HEK293 (cell line): ENCODE measurements at regions not wholly inside any gene's neighbourhood (a gene's known extent, or its start where the extent isn't known, plus 50 kb on each side); places are given as distances from the start of the nearest gene placed in this dataset.

Source experiments
- CTCF ChIA-PET: fragments of 350-600 bp; formaldehyde crosslinking; extraction: SDS; loops from one replicate; lab custom pipeline; 2021; ENCODE audit warnings: antibody characterized with exemption; lab: Yijun Ruan, JAX
- POLR2A ChIA-PET: fragments of 300-600 bp; formaldehyde crosslinking; extraction: SDS; loops from one replicate; lab custom pipeline; 2020; ENCODE audit warnings: antibody characterized with exemption, inconsistent platforms; lab: Yijun Ruan, JAX
- H3K27ac ChIP-seq: fragments of 200-500 bp; sonication (Bioruptor generic); 2 replicates; pipeline ENCODE4 v1.5.1; 2014; ENCODE audit warnings: low read depth, low read length, control low read depth, inconsistent platforms; ENCODE audit errors: extremely low read depth
- H3K36me3 ChIP-seq, 2 experiments: fragments of 200-500 bp in 1 of 2; sonication (Bioruptor generic) in 1 of 2; 1 replicate in 1 of 2; 2 replicates in 1 of 2; pipeline ENCODE4 v1.5.1; 2014 to 2017; ENCODE audit warnings: inconsistent platforms in 2 of 2, low read length in 2 of 2; ENCODE audit not compliant: control insufficient read depth in 2 of 2, insufficient read depth in 1 of 2
- H3K4me1 ChIP-seq: fragments of 200-500 bp; sonication (Bioruptor generic); 2 replicates; pipeline ENCODE4 v1.5.1; 2014; ENCODE audit warnings: mild to moderate bottlenecking, low read length, inconsistent platforms; ENCODE audit not compliant: control insufficient read depth, insufficient read depth
- H3K4me3 ChIP-seq: 2 replicates; pipeline ENCODE4 v1.5.1; 2011; ENCODE audit warnings: low read depth, mild to moderate bottlenecking, control low read depth, low read length, moderate library complexity
- H3K9me3 ChIP-seq: fragments of 200-500 bp; sonication (Bioruptor generic); 2 replicates; pipeline ENCODE4 v1.5.1; 2014; ENCODE audit warnings: low read depth, low read length, inconsistent platforms; ENCODE audit not compliant: control insufficient read depth, insufficient read depth
- ATF2 ChIP-seq: fragments of 450-650 bp; formaldehyde crosslinking; IDR thresholded peaks from 2 replicates; pipeline ENCODE4 v1.5.1; 2016; ENCODE audit warnings: missing biosample characterization, missing genetic modification characterization, low read depth
- CTCF ChIP-seq: fragments of 450-650 bp; formaldehyde crosslinking; IDR thresholded peaks from 2 replicates; pipeline ENCODE4 v1.5.1; 2016; ENCODE audit warnings: missing biosample characterization, missing genetic modification characterization
- GFI1B ChIP-seq: fragments of 450-650 bp; formaldehyde crosslinking; IDR thresholded peaks from 2 replicates; pipeline ENCODE4 v1.5.1; 2016; ENCODE audit warnings: missing biosample characterization, missing genetic modification characterization
- MEIS1 ChIP-seq: sonication (generic); formaldehyde crosslinking; IDR thresholded peaks from 2 replicates; pipeline ENCODE4 v1.8.1; 2022; ENCODE audit warnings: missing genetic modification reagents, mild to moderate bottlenecking, borderline replicate concordance
- REPIN1 ChIP-seq: fragments of 450-650 bp; formaldehyde crosslinking; IDR thresholded peaks from 2 replicates; pipeline ENCODE4 v1.5.1; 2017; ENCODE audit warnings: missing biosample characterization, missing genetic modification characterization, low read depth
- ZBTB48 ChIP-seq: fragments of 450-650 bp; formaldehyde crosslinking; IDR thresholded peaks from 2 replicates; pipeline ENCODE4 v1.5.1; 2016; ENCODE audit warnings: missing biosample characterization, missing genetic modification characterization
- ZNF121 ChIP-seq: fragments of 450-650 bp; formaldehyde crosslinking; IDR thresholded peaks from 2 replicates; pipeline ENCODE4 v1.5.1; 2016; ENCODE audit warnings: missing biosample characterization, missing genetic modification characterization
- ZNF132 ChIP-seq: fragments of 450-650 bp; formaldehyde crosslinking; IDR thresholded peaks from 2 replicates; pipeline ENCODE4 v1.5.1; 2017; ENCODE audit warnings: missing biosample characterization, missing genetic modification characterization, borderline replicate concordance
- ZNF175 ChIP-seq: fragments of 450-650 bp; formaldehyde crosslinking; IDR thresholded peaks from 2 replicates; pipeline ENCODE4 v1.5.1; 2016; ENCODE audit warnings: missing biosample characterization, missing genetic modification characterization
- ZNF221 ChIP-seq: fragments of 450-650 bp; formaldehyde crosslinking; IDR thresholded peaks from 2 replicates; pipeline ENCODE4 v1.5.1; 2017; ENCODE audit warnings: missing biosample characterization, missing genetic modification characterization, borderline replicate concordance
- ZNF302 ChIP-seq: fragments of 450-650 bp; formaldehyde crosslinking; IDR thresholded peaks from 2 replicates; pipeline ENCODE4 v1.5.1; 2016; ENCODE audit warnings: missing biosample characterization, missing genetic modification characterization, low read depth
- ZNF324 ChIP-seq: fragments of 450-650 bp; formaldehyde crosslinking; IDR thresholded peaks from 2 replicates; pipeline ENCODE4 v1.5.1; 2016; ENCODE audit warnings: missing biosample characterization, missing genetic modification characterization
- ZNF354C ChIP-seq: fragments of 450-650 bp; formaldehyde crosslinking; IDR thresholded peaks from 2 replicates; pipeline ENCODE4 v1.5.1; 2016; ENCODE audit warnings: missing biosample characterization, missing genetic modification characterization, low read depth, borderline replicate concordance
- ZNF37A ChIP-seq: fragments of 450-650 bp; IDR thresholded peaks from 2 replicates; pipeline ENCODE4 v1.5.1; 2018; ENCODE audit warnings: missing biosample characterization, missing genetic modification characterization
- ZNF391 ChIP-seq: fragments of 450-650 bp; formaldehyde crosslinking; IDR thresholded peaks from 2 replicates; pipeline ENCODE4 v1.5.1; 2016; ENCODE audit warnings: low read depth, missing biosample characterization, missing genetic modification characterization, borderline replicate concordance
- ZNF501 ChIP-seq: fragments of 450-650 bp; formaldehyde crosslinking; IDR thresholded peaks from 2 replicates; pipeline ENCODE4 v1.5.1; 2016; ENCODE audit warnings: missing biosample characterization, missing genetic modification characterization
- ZNF518A ChIP-seq: fragments of 450-650 bp; formaldehyde crosslinking; conservative IDR thresholded peaks from 2 replicates; pipeline ENCODE4 v1.5.1; 2016; ENCODE audit warnings: low read depth, missing biosample characterization, missing genetic modification characterization
- ZNF530 ChIP-seq: fragments of 450-650 bp; formaldehyde crosslinking; IDR thresholded peaks from 2 replicates; pipeline ENCODE4 v1.5.1; 2016; ENCODE audit warnings: low read depth, missing biosample characterization, missing genetic modification characterization
- ZNF544 ChIP-seq: fragments of 450-650 bp; formaldehyde crosslinking; IDR thresholded peaks from 2 replicates; pipeline ENCODE4 v1.5.0; 2017; ENCODE audit warnings: missing biosample characterization, missing genetic modification characterization
- ZNF670 ChIP-seq: fragments of 450-650 bp; formaldehyde crosslinking; IDR thresholded peaks from 2 replicates; pipeline ENCODE4 v1.5.1; 2016; ENCODE audit warnings: missing biosample characterization, missing genetic modification characterization, low read depth
- ZNF692 ChIP-seq: fragments of 450-650 bp; formaldehyde crosslinking; IDR thresholded peaks from 2 replicates; pipeline ENCODE4 v1.5.1; 2016; ENCODE audit warnings: missing biosample characterization, missing genetic modification characterization
- ZNF701 ChIP-seq: fragments of 450-650 bp; formaldehyde crosslinking; IDR thresholded peaks from 2 replicates; pipeline ENCODE4 v1.5.1; 2016; ENCODE audit warnings: missing biosample characterization, missing genetic modification characterization
- ZNF76 ChIP-seq: fragments of 450-650 bp; formaldehyde crosslinking; IDR thresholded peaks from 2 replicates; pipeline ENCODE4; 2016; ENCODE audit warnings: low read depth, missing biosample characterization, missing genetic modification characterization, borderline replicate concordance

- ChIA-PET POLR2A (no interaction called here), CTCF (interaction anchor here (0.6 kb wide), 1 partner anchor 1992 kb away, joined by 3 read pairs; no protein-coding TSS in a partner anchor)
- H3K4me3 ChIP-seq, result no peak overlapping the region
- no peaks in the 10 kb centered on the region for H3K9me3 ChIP-seq
- H3K36me3 ChIP-seq, result no peaks in the 10 kb centered on the region
- no peaks in the 10 kb centered on the region for H3K4me1 ChIP-seq
- TF ChIP-seq ZNF132 (tag by site-specific recombination) (no peak), ZNF37A (tag by site-specific recombination) (no peak), ZNF501 (tag by site-specific recombination) (no peak), ZNF121 (tag by site-specific recombination) (no peak), ZNF530 (tag by site-specific recombination) (no peak)
- H3K27ac ChIP-seq, result no peak overlapping the region
These were observed 205.9 kb upstream of the RGMA start for GRCh38 chr15:93294896-93295295.

- CTCF ChIA-PET, result interaction anchor here (0.6 kb wide), 1 partner anchor 1991 kb away, joined by 3 read pairs; no protein-coding TSS in a partner anchor
- H3K9me3 ChIP-seq, result no peaks in the 10 kb centered on the region
- H3K36me3 ChIP-seq, result no peaks in the 10 kb centered on the region
- no peaks in the 10 kb centered on the region for H3K4me1 ChIP-seq
- no peak overlapping the region for H3K27ac ChIP-seq
- POLR2A ChIA-PET, result no interaction called here
- H3K4me3 ChIP-seq, result no peak overlapping the region
- TF ChIP-seq ZNF221 (no peak), ZNF544 (no peak), ZNF354C (no peak), ZBTB48 (no peak), ZNF302 (no peak), ZNF132 (tag by site-specific recombination) (no peak), ZNF518A (tag by site-specific recombination) (no peak), ZNF76 (tag by site-specific recombination) (no peak), MEIS1 (CRISPR knock-in tag) (no peak), ZNF692 (tag by site-specific recombination) (no peak), ZNF391 (tag by site-specific recombination) (no peak), ZNF701 (tag by site-specific recombination) (no peak), ATF2 (tag by site-specific recombination) (no peak), ZNF670 (tag by site-specific recombination) (no peak), REPIN1 (tag by site-specific recombination) (no peak), CTCF (tag by site-specific recombination) (no peak), GFI1B (no peak), ZNF324 (no peak), ZNF175 (tag by site-specific recombination) (no peak)
These were observed 205.1 kb upstream of the RGMA start for GRCh38 chr15:93294066-93294465.
